B cell (primary cell): ENCODE measurements at regions not wholly inside any gene's neighbourhood (a gene's known extent, or its start where the extent isn't known, plus 50 kb on each side); places are given as distances from the start of the nearest gene placed in this dataset.

Source experiments
- ATAC-seq: fragments of 200-7000 bp; cut with Tn5 transposase; one replicate; pipeline ENCODE4 v1.10.0; 2021; ENCODE audit warnings: low read depth, mild to moderate bottlenecking, moderate number of reproducible peaks, moderate library complexity
- CTCF ChIA-PET: fragments of 350-600 bp; sonication (Branson Sonifier 250); formaldehyde crosslinking; loops from one replicate; lab custom pipeline; 2021; ENCODE audit warnings: antibody characterized with exemption, inconsistent platforms; lab: Charles Lee
- POLR2A ChIA-PET: fragments of 350-600 bp; sonication (Branson Sonifier 250); formaldehyde crosslinking; loops from one replicate; lab custom pipeline; 2021; ENCODE audit warnings: antibody characterized with exemption; lab: Charles Lee
- DNase-seq: peaks from one replicate; pipeline ENCODE4 v3.0.0; 2013
- H2AFZ ChIP-seq: 2 replicates; pipeline ENCODE4 v1.6.1; 2012; ENCODE audit warnings: mild to moderate bottlenecking, low read depth, low read length; ENCODE audit not compliant: insufficient read depth, poor library complexity, severe bottlenecking
- H3K27ac ChIP-seq, 2 donors: 1 replicate in 1 of 2; 2 replicates in 1 of 2; pipeline ENCODE4 v1.5.1; 2012 to 2013; ENCODE audit warnings: low read length in 2 of 2, mild to moderate bottlenecking in 2 of 2, moderate library complexity in 1 of 2
- H3K27me3 ChIP-seq, 4 experiments: fragments of 200-600 bp in 1 of 4; sonication (generic) in 1 of 4; replicated peaks in 1 of 4; 1 replicate in 2 of 4; 2 replicates in 2 of 4; pipeline versions ENCODE4 v1.6.1 to v1.7.0; 2013 to 2016; ENCODE audit warnings: low read length in 3 of 4, mild to moderate bottlenecking in 2 of 4, mixed read lengths in 1 of 4, moderate library complexity in 1 of 4; ENCODE audit not compliant: insufficient read depth in 4 of 4, control insufficient read depth in 3 of 4; ENCODE audit errors: control extremely low read depth in 1 of 4
- H3K36me3 ChIP-seq, 2 experiments: replicated peaks in 1 of 2; 1 replicate in 1 of 2; 2 replicates in 1 of 2; pipeline versions ENCODE4 v1.6.1 to v1.7.1; 2013; ENCODE audit warnings: low read length in 1 of 2; ENCODE audit not compliant: insufficient read depth in 2 of 2, control insufficient read depth in 1 of 2; ENCODE audit errors: control extremely low read depth in 1 of 2, extremely low read depth in 1 of 2
- H3K4me1 ChIP-seq, 2 donors: fragments of 200-600 bp in 1 of 2; sonication (generic) in 1 of 2; 1 replicate in 1 of 2; 2 replicates in 1 of 2; pipeline versions ENCODE4 v1.5.1 to v1.6.1; 2013 to 2017; ENCODE audit warnings: low read length in 2 of 2; ENCODE audit not compliant: control insufficient read depth in 2 of 2, insufficient read depth in 2 of 2
- H3K4me2 ChIP-seq: replicated peaks from 2 replicates; pipeline ENCODE3; 2012; ENCODE audit warnings: mild to moderate bottlenecking, low read depth, low read length; ENCODE audit not compliant: poor library complexity, severe bottlenecking
- H3K4me3 ChIP-seq, 5 experiments: fragments of 200-600 bp in 1 of 5; sonication (generic) in 1 of 5; 1 replicate in 3 of 5; 2 replicates in 2 of 5; pipeline versions ENCODE4 v1.5.1 to v1.7.0; 2011 to 2016; ENCODE audit warnings: low read length in 4 of 5, mild to moderate bottlenecking in 4 of 5, low read depth in 2 of 5, control low read depth in 1 of 5, moderate library complexity in 1 of 5; ENCODE audit not compliant: insufficient read depth in 1 of 5; ENCODE audit errors: control extremely low read depth in 1 of 5, extremely low read depth in 1 of 5
- H3K79me2 ChIP-seq: fragments of 200-600 bp; sonication (generic); one replicate; pipeline ENCODE4 v1.6.0; 2016; ENCODE audit warnings: low read length; ENCODE audit not compliant: control insufficient read depth, insufficient read depth
- H3K9ac ChIP-seq: fragments of 200-600 bp; sonication (generic); 2 replicates; pipeline ENCODE4 v1.6.1; 2017; ENCODE audit warnings: mild to moderate bottlenecking, low read length, moderate library complexity
- H3K9me3 ChIP-seq, 3 donors: one replicate each; pipeline versions ENCODE4 v1.6.1 to v1.7.1; 2013; ENCODE audit warnings: low read length in 2 of 3; ENCODE audit not compliant: control insufficient read depth in 2 of 3, insufficient read depth in 1 of 3; ENCODE audit errors: control extremely low read depth in 1 of 3
- H4K20me1 ChIP-seq: 2 replicates; pipeline ENCODE4 v1.6.0; 2012; ENCODE audit warnings: mild to moderate bottlenecking, low read length; ENCODE audit not compliant: insufficient read depth, control insufficient read depth, poor library complexity, severe bottlenecking
- H3K27ac Mint-ChIP-seq: one replicate; pipeline ENCODE4 v1.8.0; 2021; ENCODE audit warnings: mixed read lengths
- H3K27me3 Mint-ChIP-seq: one replicate; pipeline ENCODE4 v1.8.0; 2021; ENCODE audit warnings: mixed read lengths
- H3K4me1 Mint-ChIP-seq: one replicate; pipeline ENCODE4 v1.8.0; 2021; ENCODE audit warnings: mixed read lengths
- H3K4me3 Mint-ChIP-seq: one replicate; pipeline ENCODE4 v1.8.0; 2021; ENCODE audit warnings: mixed read lengths
- H3K9me3 Mint-ChIP-seq: one replicate; pipeline ENCODE4 v1.8.0; 2022; ENCODE audit warnings: mixed read lengths; ENCODE audit not compliant: insufficient read depth
- CTCF ChIP-seq: fragments of 200-600 bp; IDR thresholded peaks from one replicate; pipeline ENCODE4 v1.8.0; 2022; ENCODE audit warnings: antibody characterized with exemption, mild to moderate bottlenecking
- EZH2 ChIP-seq: IDR thresholded peaks from 2 replicates; pipeline ENCODE4 v1.6.1; 2012; ENCODE audit warnings: borderline replicate concordance, low read depth, mild to moderate bottlenecking, moderate library complexity, low read length; ENCODE audit not compliant: insufficient read depth, poor library complexity, severe bottlenecking
- WGBS: methylation state at CpG from one replicate; pipeline ENCODE4 v1.1.5; 2013; ENCODE audit warnings: missing lambda C conversion rate; ENCODE audit not compliant: insufficient coverage; 5-methylcytosine and 5-hydroxymethylcytosine counted together
- intact Hi-C: fragments of 100-400 bp; cut with micrococcal nuclease; formaldehyde crosslinking; loops from one replicate; pipeline ENCODE4 v1.10.0; 2022

DNA sequence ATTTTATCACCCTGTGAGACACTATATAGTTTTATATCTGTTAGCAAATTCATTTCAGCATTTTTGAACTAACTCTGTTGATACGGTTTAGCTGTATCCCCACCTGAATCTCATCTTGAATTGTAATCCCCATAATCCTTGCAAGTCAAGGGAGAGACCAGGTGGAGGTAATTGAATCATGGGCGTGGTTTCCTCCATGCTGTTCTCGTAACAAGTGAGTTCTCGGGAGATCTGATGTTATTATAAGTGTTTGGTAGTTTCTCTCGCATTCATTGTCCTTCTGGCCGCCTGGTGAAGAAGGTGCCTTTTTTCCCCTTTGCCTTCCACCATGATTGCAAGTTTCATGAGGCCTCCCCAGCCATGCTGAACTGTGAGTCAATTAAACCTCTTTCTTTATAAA is 53.2 kb upstream of the TMC3 start:
- ChIA-PET CTCF (interaction anchor here (1.2 kb wide), 1 partner anchor 18 kb away, joined by 4 read pairs; no protein-coding TSS in a partner anchor), POLR2A (no interaction called here)
- H3K9ac ChIP-seq, result no peak overlapping the region
- intact Hi-C loops, result no loop called here
- no peaks in the 10 kb centered on the region for H4K20me1 ChIP-seq
- no peak for TF ChIP-seq EZH2
- TF ChIP-seq CTCF, result no peak
- no peaks in the 10 kb centered on the region for H3K9me3 ChIP-seq
- peaks cover 3% of the 10 kb centered on the region for H3K9me3 Mint-ChIP-seq
- H3K27ac Mint-ChIP-seq, result no peak overlapping the region
- no peaks in the 10 kb centered on the region for H3K4me1 Mint-ChIP-seq
- no peak overlapping the region for H2AFZ ChIP-seq
- no peak overlapping the region for H3K4me3 ChIP-seq
- 90% methylated on average over 2 of the region's 6 CpGs for WGBS
- no peak overlapping the region for H3K4me3 Mint-ChIP-seq
- H3K27me3 ChIP-seq, result no peaks in the 10 kb centered on the region
- H3K4me1 ChIP-seq, result no peaks in the 10 kb centered on the region
- no peaks in the 10 kb centered on the region for H3K79me2 ChIP-seq
- no peak overlapping the region for H3K4me2 ChIP-seq
- DNase-seq (no peak), ATAC-seq (no peak)
- peaks cover 4% of the 10 kb centered on the region for H3K27me3 Mint-ChIP-seq
- no peaks in the 10 kb centered on the region for H3K36me3 ChIP-seq
- H3K27ac ChIP-seq, result no peak overlapping the region

GRCh38 chr15:81425905-81426304 is 51.9 kb upstream of the TMC3 start:
- ChIA-PET POLR2A (no interaction called here), CTCF (interaction anchor here (0.8 kb wide), 1 partner anchor 160 kb away, joined by 3 read pairs; no protein-coding TSS in a partner anchor)
- Histone ChIP-seq H4K20me1 (no peaks in the 10 kb centered on the region), H3K9ac (no peak overlapping the region), H3K27ac (no peak overlapping the region), H3K79me2 (no peaks in the 10 kb centered on the region), H2AFZ (no peak overlapping the region), H3K4me3 (no peak overlapping the region), H3K4me1 (no peaks in the 10 kb centered on the region), H3K27me3 (no peaks in the 10 kb centered on the region), H3K9me3 (no peaks in the 10 kb centered on the region), H3K4me2 (no peak overlapping the region), H3K36me3 (no peaks in the 10 kb centered on the region)
- H3K9me3 Mint-ChIP-seq, result peaks cover 3% of the 10 kb centered on the region
- H3K27me3 Mint-ChIP-seq, result no peaks in the 10 kb centered on the region
- no peaks in the 10 kb centered on the region for H3K4me1 Mint-ChIP-seq
- ATAC-seq (no peak), DNase-seq (no peak)
- 60% methylated on average over 1 of the region's 1 CpG for WGBS
- TF ChIP-seq EZH2 (no peak), CTCF (no peak)
- no peak overlapping the region for H3K4me3 Mint-ChIP-seq
- H3K27ac Mint-ChIP-seq, result no peak overlapping the region
- intact Hi-C loops, result no loop called here
